ENCODE measurements at regions not wholly inside any gene's neighbourhood (a gene's known extent, or its start where the extent isn't known, plus 50 kb on each side); places are given as distances from the start of the nearest gene placed in this dataset.

GRCh38 chr12:105733579-105733978 lies 403.1 kb downstream of the C12orf75 start:
- no peak overlapping the region for H3K4me3 ChIP-seq
- no peaks in the 10 kb centered on the region for H3K36me3 ChIP-seq (ENCODE audit: low read depth)
- intact Hi-C loops (cut with DNase I, micrococcal nuclease) = no loop called here
- DNase-seq (no peak), ATAC-seq (no peak)
- no peaks in the 10 kb centered on the region for H3K9me3 ChIP-seq
- H3K4me1 ChIP-seq (ENCODE audit: low read depth) = no peaks in the 10 kb centered on the region
- no peak for TF ChIP-seq CTCF (IDR thresholded peaks at IDR 0.05)

GRCh38 chr12:105736498-105736897 lies 402.3 kb downstream of the NUAK1 start:
- no peak for DNase-seq
- TF ChIP-seq CTCF (IDR thresholded peaks at IDR 0.05) = no peak
- no peak for ATAC-seq
- intact Hi-C loops (cut with DNase I, micrococcal nuclease) = no loop called here
- H3K36me3 ChIP-seq (ENCODE audit: low read depth) = no peaks in the 10 kb centered on the region
- no peaks in the 10 kb centered on the region for H3K4me1 ChIP-seq (ENCODE audit: low read depth)
- no peaks in the 10 kb centered on the region for H3K9me3 ChIP-seq
- no peak overlapping the region for H3K4me3 ChIP-seq

GRCh38 chr12:105738051-105738450 lies 400.7 kb downstream of the NUAK1 start:
- ATAC-seq = no peak
- Histone ChIP-seq H3K9me3 (no peaks in the 10 kb centered on the region), H3K4me3 (no peak overlapping the region), H3K4me1 (ENCODE audit: low read depth) (no peaks in the 10 kb centered on the region), H3K36me3 (ENCODE audit: low read depth) (no peaks in the 10 kb centered on the region)
- DNase-seq = peak in 1 of 3 donors; percentile 12
- intact Hi-C loops (cut with DNase I, micrococcal nuclease) = no loop called here
- TF ChIP-seq CTCF (IDR thresholded peaks at IDR 0.05) = no peak

- intact Hi-C loops (cut with DNase I, micrococcal nuclease) = no loop called here
- no peak for TF ChIP-seq CTCF (IDR thresholded peaks at IDR 0.05)
- Histone ChIP-seq H3K36me3 (ENCODE audit: low read depth) (no peaks in the 10 kb centered on the region), H3K4me1 (ENCODE audit: low read depth) (no peaks in the 10 kb centered on the region), H3K4me3 (no peak overlapping the region), H3K9me3 (no peaks in the 10 kb centered on the region)
- DNase-seq (no peak), ATAC-seq (no peak)
Observed at GRCh38 chr12:105740369-105740768, 398.4 kb downstream of the NUAK1 start.

GRCh38 chr12:105740970-105741725 lies 397.6 kb downstream of the NUAK1 start:
- intact Hi-C loops (cut with DNase I, micrococcal nuclease) = no loop called here
- DNase-seq (peak in 2 of 3 donors; percentile 5 to 24), ATAC-seq (no peak)
- no peaks in the 10 kb centered on the region for H3K36me3 ChIP-seq (ENCODE audit: low read depth)
- no peak for TF ChIP-seq CTCF (IDR thresholded peaks at IDR 0.05)
- no peaks in the 10 kb centered on the region for H3K9me3 ChIP-seq
- no peak overlapping the region for H3K4me3 ChIP-seq
- no peaks in the 10 kb centered on the region for H3K4me1 ChIP-seq (ENCODE audit: low read depth)

Data from mucosa of descending colon (tissue), 3 donors.